H1 (cell line): ENCODE measurements at regions not wholly inside any gene's neighbourhood (a gene's known extent, or its start where the extent isn't known, plus 50 kb on each side); places are given as distances from the start of the nearest gene placed in this dataset.

Experiments
- CEBPB ChIP-seq: IDR thresholded peaks from 2 replicates; pipeline ENCODE4 v1.6.1; 2012; ENCODE audit warnings: low read depth, low read length
- CHD1 ChIP-seq: IDR thresholded peaks from 2 replicates; pipeline ENCODE4 v1.6.1; 2012; ENCODE audit warnings: low read depth, low read length, improper control_type of control experiment
- EZH2 ChIP-seq: fragments of 200-600 bp; sonication (generic); IDR thresholded peaks from 2 replicates; pipeline ENCODE4 v1.7.1; 2012; ENCODE audit warnings: low read depth, mild to moderate bottlenecking, moderate library complexity, low read length, inconsistent platforms; ENCODE audit not compliant: severe bottlenecking
- RNF2 ChIP-seq: fragments of 200-900, 300-1000 bp; sonication (generic); IDR thresholded peaks from 2 replicates; pipeline ENCODE4 v1.7.1; 2016; ENCODE audit warnings: borderline replicate concordance, low read depth, mild to moderate bottlenecking, antibody characterized with exemption, low read length; ENCODE audit not compliant: poor library complexity, severe bottlenecking; ENCODE audit errors: missing control alignments
- SUZ12 ChIP-seq: fragments of 200-600 bp; sonication (generic); IDR thresholded peaks from 2 replicates; pipeline ENCODE4 v1.6.1; 2012; ENCODE audit warnings: mild to moderate bottlenecking, inconsistent platforms, low read length, moderate library complexity, mixed read lengths
- TAF7 ChIP-seq: optimal IDR thresholded peaks from 2 replicates; pipeline ENCODE3; 2011; ENCODE audit warnings: low read depth, mild to moderate bottlenecking, inconsistent platforms, low read length, moderate library complexity, borderline replicate concordance

DNA sequence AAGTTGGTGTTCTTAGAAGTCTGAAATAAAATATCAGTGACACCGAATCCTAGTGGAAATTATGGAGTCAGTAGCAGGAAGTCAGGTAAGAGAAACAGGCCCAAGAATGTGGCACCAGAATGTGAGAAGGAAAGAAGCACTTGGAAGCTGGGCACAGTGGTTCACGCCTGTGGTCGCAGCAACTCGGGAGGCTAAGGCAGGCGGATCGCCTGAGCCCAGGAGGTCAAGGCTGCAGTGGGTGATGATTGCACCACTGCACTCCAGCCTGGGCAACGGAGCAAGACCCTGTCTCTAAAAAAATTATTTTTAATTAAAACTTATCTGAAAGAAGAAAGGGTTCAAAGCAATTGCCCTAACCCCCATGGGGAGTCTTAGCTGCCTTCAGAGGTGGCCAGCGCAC, 268.3 kb upstream of the SALL3 start (continued):
- TF ChIP-seq EZH2 = no peak
- no peak for TF ChIP-seq CEBPB
- no peak for TF ChIP-seq RNF2
- no peak for TF ChIP-seq TAF7
- no peak for TF ChIP-seq SUZ12
- no peak for TF ChIP-seq CHD1
- TF ChIP-seq, all 59 proteins: peak for 0
